Stimulated activated CD4-positive, alpha-beta T cell treated with anti-CD3 and anti-CD28 coated beads, Interleukin-4, amount 100 ng/mL, for 1 hour (primary cell): ENCODE measurements at regions not wholly inside any gene's neighbourhood (a gene's known extent, or its start where the extent isn't known, plus 50 kb on each side); places are given as distances from the start of the nearest gene placed in this dataset.

Experiments
- DNase-seq: peaks from one replicate; pipeline ENCODE4 v3.0.0-alpha.2; 2020

GRCh38 chr2:234243871-234244565, 193.5 kb downstream of the SPP2 start:
- no peak for DNase-seq

- DNase-seq: no peak
These were observed 191.9 kb downstream of the SPP2 start for GRCh38 chr2:234242459-234242836.

GRCh38 chr2:234241656-234242458, 191.4 kb downstream of the SPP2 start:
- DNase-seq: no peak

GRCh38 chr2:234240917-234241316, 190.4 kb downstream of the SPP2 start:
- DNase-seq: no peak

GRCh38 chr2:234235191-234235590, 184.7 kb downstream of the SPP2 start:
- DNase-seq: no peak

- DNase-seq: no peak
These were observed 181.0 kb downstream of the SPP2 start for GRCh38 chr2:234231460-234231859.

- DNase-seq: no peak
These were observed 168.5 kb downstream of the SPP2 start for GRCh38 chr2:234219046-234219310.

- no peak for DNase-seq
These were observed 168.0 kb downstream of the SPP2 start for GRCh38 chr2:234218266-234219045.

GRCh38 chr2:234212534-234212933, 162.0 kb downstream of the SPP2 start:
- no peak for DNase-seq

- DNase-seq: no peak
These were observed 161.3 kb downstream of the SPP2 start for GRCh38 chr2:234211797-234212196.

- DNase-seq: no peak
These were observed 156.2 kb downstream of the SPP2 start for GRCh38 chr2:234206738-234207137.

- DNase-seq: no peak
These were observed 154.0 kb downstream of the SPP2 start for GRCh38 chr2:234204480-234204879.

GRCh38 chr2:234203135-234203984, 152.9 kb downstream of the SPP2 start:
- DNase-seq: no peak

GRCh38 chr2:234202601-234203000, 152.1 kb downstream of the SPP2 start:
- no peak for DNase-seq

- DNase-seq: no peak
These were observed 149.5 kb downstream of the SPP2 start for GRCh38 chr2:234199996-234200395.

GRCh38 chr2:234198976-234199375, 148.5 kb downstream of the SPP2 start:
- no peak for DNase-seq

- DNase-seq: no peak
These were observed 145.0 kb downstream of the SPP2 start for GRCh38 chr2:234195516-234195915.

- DNase-seq: no peak
These were observed 143.6 kb downstream of the SPP2 start for GRCh38 chr2:234193977-234194563.

- no peak for DNase-seq
These were observed 141.4 kb downstream of the SPP2 start for GRCh38 chr2:234191819-234192407.

- DNase-seq: no peak
These were observed 139.3 kb downstream of the SPP2 start for GRCh38 chr2:234189786-234190300.

GRCh38 chr2:234189230-234189629, 138.7 kb downstream of the SPP2 start:
- no peak for DNase-seq

- DNase-seq: no peak
These were observed 137.2 kb downstream of the SPP2 start for GRCh38 chr2:234187646-234188174.
